Epithelial cell of esophagus (primary cell): ENCODE measurements at regions not wholly inside any gene's neighbourhood (a gene's known extent, or its start where the extent isn't known, plus 50 kb on each side); places are given as distances from the start of the nearest gene placed in this dataset.

Source experiments
- DNase-seq: peaks from one replicate; pipeline ENCODE4 v3.0.0; 2010; ENCODE audit warnings: low read depth
- H3K4me3 ChIP-seq: 2 replicates; pipeline ENCODE4 v1.5.1; 2011; ENCODE audit warnings: mild to moderate bottlenecking, low read length, control low read depth
- TF ChIP-seq, protein P1 (sequence below): IDR thresholded peaks from 2 replicates; pipeline ENCODE4 v1.5.1; 2011; ENCODE audit warnings: low read depth, mild to moderate bottlenecking, low read length, control low read depth, inconsistent platforms; ENCODE audit not compliant: insufficient read depth; ENCODE audit errors: missing control alignments

DNA sequence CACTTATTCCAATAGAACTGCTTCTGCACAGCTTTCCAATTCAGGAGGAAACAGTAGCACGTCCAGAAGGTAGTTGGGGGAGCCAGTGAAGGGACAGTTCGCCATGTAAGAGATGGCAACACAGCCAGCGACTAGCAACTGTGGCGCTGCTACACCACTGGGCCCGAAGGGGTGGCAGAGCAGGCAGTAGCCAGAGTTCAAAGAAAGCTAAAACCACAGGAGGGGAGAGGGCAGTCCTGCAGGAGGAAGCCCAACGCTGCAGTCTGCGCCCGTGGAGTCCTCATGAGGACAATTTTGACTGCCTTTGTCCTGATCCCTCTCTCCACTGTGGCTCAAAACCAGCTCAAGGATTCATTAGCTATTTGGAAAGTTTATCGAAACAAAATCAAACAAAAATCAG is 591.2 kb downstream of the VRK1 start:
- H3K4me3 ChIP-seq, result no peak overlapping the region
- no peak for DNase-seq
- TF ChIP-seq, protein P1, sequence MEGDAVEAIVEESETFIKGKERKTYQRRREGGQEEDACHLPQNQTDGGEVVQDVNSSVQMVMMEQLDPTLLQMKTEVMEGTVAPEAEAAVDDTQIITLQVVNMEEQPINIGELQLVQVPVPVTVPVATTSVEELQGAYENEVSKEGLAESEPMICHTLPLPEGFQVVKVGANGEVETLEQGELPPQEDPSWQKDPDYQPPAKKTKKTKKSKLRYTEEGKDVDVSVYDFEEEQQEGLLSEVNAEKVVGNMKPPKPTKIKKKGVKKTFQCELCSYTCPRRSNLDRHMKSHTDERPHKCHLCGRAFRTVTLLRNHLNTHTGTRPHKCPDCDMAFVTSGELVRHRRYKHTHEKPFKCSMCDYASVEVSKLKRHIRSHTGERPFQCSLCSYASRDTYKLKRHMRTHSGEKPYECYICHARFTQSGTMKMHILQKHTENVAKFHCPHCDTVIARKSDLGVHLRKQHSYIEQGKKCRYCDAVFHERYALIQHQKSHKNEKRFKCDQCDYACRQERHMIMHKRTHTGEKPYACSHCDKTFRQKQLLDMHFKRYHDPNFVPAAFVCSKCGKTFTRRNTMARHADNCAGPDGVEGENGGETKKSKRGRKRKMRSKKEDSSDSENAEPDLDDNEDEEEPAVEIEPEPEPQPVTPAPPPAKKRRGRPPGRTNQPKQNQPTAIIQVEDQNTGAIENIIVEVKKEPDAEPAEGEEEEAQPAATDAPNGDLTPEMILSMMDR, result no peak

DNA sequence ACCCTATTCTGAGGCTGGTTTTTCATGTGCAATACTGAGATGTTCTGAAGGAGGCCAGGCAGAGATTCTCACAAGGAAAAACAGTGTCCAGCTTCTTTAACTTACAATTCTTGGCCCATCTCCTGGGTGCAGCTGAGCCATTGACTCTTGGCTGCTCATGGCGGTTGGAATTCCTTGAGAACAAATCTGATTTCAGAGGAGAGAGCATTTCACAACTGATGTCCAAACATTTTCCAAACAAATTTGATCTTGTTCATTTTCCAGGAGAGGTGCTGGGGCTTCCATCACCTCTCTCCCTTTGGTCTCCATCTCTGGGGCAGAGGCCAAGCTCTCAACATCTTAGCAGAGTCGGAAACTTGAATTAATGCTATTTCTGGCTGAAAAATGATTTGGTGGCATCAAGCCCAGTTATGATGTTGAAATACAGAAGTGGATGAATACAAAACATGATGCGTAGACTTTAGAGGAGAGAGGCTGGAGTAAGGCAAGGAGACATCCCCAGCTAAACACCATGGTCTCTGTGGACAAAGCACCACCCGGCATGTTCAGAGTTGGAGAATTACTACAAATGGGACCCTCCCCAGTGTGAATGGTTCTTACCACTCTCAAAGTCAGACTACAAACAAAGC is 593.0 kb downstream of the VRK1 start:
- no peak for DNase-seq
- no peak overlapping the region for H3K4me3 ChIP-seq
- TF ChIP-seq, protein P1, result no peak

DNA sequence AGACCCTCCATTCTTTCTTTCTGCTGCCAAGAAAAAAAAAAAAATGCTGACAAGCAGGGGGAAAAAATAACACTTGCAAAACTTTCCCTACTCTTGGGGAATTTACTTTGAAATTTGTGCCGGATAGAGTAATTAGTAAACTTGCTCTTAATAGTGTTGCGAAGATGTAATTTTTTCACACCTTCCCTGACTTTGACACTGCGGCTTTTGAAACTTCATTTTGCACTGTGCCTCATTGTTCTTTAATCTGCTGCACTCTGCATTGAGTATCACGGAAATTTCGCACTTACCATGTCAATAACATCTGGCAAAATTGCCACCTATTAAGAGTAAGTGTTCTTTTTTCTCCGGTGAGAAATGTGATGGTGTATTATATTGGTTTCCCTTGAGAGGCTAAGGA is 596.1 kb downstream of the VRK1 start:
- TF ChIP-seq, protein P1, result no peak
- no peak overlapping the region for H3K4me3 ChIP-seq
- no peak for DNase-seq

DNA sequence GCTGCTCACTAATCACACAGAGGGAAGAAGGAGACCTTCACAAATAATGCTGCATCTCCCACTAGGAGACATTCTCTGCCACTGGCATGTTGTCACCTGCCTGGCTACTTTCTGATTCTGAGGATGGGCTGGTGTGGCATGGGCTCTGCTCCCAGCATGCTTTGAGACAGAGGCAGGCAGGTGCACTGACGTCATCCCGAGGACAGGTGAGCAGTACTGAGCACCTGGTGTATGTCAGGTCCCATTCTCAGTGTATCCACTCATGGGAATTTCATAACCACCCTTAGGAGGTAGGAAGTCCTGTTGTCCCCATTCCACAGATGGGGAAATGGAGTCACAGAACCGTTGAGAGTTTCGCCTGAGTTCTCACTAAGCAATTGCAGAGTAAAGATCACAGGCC is 597.9 kb downstream of the VRK1 start:
- no peak overlapping the region for H3K4me3 ChIP-seq
- TF ChIP-seq, protein P1, result no peak
- no peak for DNase-seq

DNA sequence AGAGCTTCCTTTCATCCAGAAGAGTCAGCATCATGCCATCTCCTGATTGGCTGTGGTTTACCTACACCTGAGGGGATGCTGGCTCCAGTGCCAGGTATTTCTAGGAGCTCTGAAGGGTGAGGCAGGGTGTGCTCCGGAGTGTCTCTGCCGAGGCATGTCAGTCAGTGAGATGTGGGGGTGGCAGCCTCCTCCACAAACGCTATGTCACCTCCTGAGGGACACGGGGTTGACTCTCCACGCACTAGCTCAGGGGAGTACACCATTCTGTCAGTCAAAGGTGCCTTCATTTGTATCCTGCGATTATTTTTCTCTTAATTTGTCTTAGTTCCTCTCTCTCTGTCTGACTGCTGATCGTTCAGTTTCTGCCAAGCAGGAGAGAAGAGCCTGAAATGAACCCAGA is 604.5 kb downstream of the VRK1 start:
- no peak for DNase-seq
- TF ChIP-seq, protein P1, result no peak
- no peak overlapping the region for H3K4me3 ChIP-seq

DNA sequence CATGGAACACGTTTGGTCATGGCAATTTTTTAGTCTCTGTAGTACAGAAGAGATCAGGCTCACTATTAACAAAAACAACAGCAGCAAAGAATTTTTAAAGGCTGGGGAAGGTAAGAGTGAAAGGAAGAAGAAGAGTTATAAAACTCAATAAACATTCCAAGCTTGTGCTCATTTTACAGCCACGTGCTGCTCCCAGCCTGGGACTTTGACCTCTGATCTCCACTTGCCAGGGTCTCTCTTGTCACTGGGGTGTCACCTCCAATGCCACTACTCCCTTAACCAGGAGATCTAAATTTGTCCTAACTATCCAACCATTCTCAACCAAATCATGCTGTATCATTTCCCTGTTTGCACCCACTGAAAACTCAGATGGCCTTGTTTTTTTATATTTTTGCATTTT is 605.1 kb downstream of the VRK1 start:
- TF ChIP-seq, protein P1, result no peak
- H3K4me3 ChIP-seq, result no peak overlapping the region
- no peak for DNase-seq

DNA sequence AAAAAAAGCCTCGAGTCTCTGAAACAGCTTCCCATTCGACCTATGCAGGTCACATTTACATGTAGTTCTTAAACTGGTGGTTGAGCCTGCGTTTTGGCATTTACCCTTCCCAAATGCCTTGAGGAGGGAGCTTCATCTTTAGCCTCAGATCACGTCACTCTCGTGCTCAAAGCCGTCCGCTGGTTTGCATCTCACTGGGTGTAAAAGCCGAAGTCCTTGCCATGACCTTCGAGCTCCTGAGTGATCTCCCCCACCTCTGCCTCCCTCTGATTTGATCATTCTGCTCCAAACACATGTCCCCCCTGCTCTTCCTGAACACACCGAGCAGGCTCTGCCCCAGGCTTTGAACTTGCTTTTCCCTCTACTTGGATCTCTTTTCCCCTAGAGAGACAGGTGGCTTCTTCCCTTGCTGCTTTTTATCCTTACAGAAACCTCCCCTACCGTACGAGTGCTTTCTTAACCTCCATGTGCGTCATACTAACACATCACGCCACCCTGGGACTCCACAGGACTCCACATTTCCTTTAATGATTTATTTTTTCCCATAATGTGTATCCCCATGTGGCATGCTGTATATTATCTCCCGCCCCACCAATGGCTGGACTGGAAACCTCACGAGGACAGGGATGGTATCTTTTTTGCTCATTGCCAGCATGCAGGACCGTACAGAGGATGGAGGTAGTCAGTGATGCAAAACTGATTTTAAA is 610.7 kb downstream of the VRK1 start:
- TF ChIP-seq, protein P1, result no peak
- no peak for DNase-seq
- no peak overlapping the region for H3K4me3 ChIP-seq
